Stimulated activated CD4-positive, alpha-beta T cell treated with anti-CD3 and anti-CD28 coated beads, Interleukin-2, amount 100 ng/mL, for 4 hours (primary cell): ENCODE measurements at regions not wholly inside any gene's neighbourhood (a gene's known extent, or its start where the extent isn't known, plus 50 kb on each side); places are given as distances from the start of the nearest gene placed in this dataset.

ENCODE experiments used
- DNase-seq: peaks from one replicate; pipeline ENCODE4 v3.0.0-alpha.2; 2020; ENCODE audit warnings: low read depth

DNA sequence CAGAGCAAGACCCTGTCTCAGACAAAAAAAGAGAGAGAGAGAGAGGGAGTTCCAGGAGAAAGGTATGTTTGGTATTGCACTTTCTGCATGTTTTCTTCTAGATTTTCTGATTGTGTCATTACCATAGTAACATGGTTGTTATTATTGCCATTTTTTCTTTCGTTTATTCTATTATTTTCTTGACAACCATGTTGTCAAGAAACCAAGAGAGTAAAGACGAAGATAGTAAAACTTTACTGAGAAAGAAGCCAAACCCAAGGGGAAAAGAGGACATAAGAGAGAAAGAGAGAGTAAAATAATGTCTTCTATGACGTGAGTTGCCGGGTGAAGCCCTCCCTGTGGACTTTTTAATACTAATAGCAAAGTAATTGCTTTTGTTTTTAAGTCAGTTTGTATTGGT is 1186.0 kb upstream of the SEL1L start:
- no peak for DNase-seq

DNA sequence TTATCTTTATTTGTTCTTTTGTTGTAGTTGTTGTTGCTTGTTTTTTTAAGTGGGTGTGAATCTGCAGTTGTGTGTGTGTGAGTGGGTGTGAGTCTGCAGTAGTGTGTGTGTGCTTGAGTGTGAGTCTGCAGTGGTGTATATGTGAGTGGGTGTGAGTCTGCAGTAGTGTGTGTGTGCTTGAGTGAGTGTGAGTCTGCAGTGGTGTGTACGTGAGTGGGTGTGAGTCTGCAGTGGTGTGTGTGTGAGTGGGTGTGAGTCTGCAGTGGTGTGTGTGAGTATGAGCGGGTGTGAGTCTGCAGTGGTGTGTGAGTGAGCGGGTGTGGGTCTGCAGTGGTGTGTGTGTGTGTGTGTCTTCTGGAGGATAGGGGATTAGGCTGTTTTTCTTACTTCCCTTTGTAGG is 1186.8 kb upstream of the SEL1L start:
- no peak for DNase-seq

DNA sequence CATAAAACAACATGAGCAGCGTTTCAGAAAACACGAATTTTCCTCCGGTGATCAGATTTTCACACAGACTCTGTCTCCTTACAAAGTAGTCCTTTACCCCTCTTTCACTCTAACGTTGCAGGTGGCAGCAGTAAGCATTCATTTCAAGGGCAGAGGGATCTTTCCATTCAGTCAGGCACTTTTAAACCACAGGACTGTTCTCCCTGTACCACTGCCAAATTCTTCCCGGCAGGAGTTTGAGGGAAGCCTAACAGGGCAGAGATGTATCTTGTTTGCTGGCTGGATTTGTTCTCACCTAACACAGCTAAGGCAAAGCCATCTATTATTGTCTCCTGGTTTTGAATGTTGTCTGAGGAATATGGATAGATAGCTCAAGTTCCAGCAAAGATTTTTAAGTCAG is 1187.3 kb upstream of the SEL1L start:
- DNase-seq, result no peak

GRCh38 chr14:82724316-82724715 is 1190.7 kb upstream of the SEL1L start:
- no peak for DNase-seq

GRCh38 chr14:82725213-82725612 is 1191.6 kb upstream of the SEL1L start:
- no peak for DNase-seq

DNA sequence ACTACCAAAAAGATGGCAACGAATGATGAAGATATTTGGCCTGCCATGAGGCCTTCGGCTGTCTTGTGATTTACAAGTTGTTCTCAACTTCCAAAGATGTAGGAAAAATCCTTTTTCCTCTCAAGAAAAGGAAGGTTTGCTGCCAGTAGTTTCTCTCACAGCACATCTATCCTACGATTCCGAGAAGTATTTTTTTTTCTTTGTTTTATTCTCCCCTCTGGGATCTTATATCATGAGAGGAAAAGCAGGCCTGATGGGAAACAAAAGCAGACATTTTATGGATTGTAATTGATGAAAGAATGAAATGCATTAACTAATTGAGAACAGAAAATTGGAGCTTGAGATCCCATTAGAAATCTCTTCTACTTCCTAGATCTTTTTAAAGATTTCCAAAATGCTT is 1197.9 kb upstream of the SEL1L start:
- no peak for DNase-seq

DNA sequence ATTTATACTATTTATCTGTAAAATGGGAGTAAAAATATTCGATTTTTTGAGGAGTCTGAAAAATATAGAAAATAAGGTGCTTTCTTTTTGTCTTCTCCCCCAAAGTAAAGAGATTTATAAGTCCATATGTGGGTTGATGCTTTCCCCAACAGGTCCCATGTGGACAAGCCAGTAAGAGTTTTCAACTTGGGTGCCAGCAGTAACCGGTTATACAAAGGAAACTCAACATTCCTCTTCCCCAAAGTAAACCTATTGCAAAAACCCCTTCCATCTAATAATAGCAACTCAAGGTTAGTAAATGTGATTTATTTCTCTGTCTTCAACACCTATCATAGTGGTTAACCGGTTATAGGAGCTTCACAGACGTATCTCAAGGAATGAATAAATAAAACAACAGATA is 1206.9 kb upstream of the SEL1L start:
- no peak for DNase-seq

GRCh38 chr14:82755476-82755875 is 1221.8 kb upstream of the SEL1L start:
- no peak for DNase-seq

GRCh38 chr14:82755923-82756322 is 1222.3 kb upstream of the SEL1L start:
- DNase-seq, result no peak

DNA sequence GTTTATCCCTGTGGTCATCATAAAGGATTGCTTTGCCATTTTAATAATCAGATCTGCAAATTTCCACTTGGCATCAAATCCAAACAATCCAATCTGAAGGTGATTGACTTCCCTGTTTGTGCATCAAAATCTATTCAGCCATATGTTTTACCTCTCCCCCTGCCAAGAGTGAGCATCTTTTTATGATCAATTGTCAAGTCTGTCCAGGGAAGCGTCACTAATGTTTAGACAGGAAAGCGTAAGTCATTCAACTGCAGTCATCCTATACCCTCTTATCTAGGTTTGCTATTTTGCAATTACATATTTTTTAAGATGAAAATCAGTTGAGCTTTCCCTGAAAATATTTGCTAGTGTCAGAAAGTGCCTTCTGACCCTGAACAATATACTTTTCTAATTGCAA is 1224.1 kb upstream of the SEL1L start:
- DNase-seq, result no peak

GRCh38 chr14:82759656-82760055 is 1226.0 kb upstream of the SEL1L start:
- no peak for DNase-seq

DNA sequence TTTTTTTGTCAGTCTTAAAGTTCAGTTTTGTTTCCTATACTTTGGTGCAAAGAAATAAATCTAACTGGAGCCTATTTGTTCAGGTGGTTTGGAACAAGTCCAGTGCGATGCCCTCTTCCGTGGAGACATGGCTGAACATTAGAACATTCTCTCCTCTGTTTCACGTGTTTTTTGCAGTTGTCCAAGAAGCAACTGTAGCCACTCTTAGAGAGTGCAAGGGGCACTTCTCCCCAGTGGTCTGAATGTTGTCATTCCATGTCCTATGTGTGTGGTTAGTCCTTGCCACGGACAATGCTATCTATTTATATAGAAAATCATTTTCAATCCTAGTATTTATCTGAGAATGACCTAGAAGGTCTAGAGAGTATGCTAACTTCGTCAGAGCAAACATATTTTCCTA is 1232.5 kb upstream of the SEL1L start:
- DNase-seq, result no peak

DNA sequence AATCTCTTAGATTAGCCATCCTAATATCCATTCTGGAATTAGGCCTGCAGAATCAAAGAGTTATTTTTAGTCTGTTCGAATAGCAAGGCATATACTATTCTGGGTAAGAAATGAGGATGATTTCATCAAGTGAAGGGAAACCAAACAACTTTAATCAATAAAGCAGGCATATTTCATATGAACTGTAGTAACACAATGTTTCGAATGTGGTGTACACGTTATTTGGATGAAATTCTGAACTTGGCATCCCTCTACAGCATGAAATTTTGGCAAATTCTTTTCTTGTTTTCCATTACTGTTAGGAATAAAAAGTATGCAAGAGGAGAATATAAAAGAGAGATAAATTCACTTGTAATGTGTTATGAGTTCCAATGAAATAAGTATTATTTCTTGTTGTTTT is 1233.3 kb upstream of the SEL1L start:
- no peak for DNase-seq

GRCh38 chr14:82776958-82777357 is 1243.3 kb upstream of the SEL1L start:
- DNase-seq, result no peak

GRCh38 chr14:82778008-82778590 is 1244.4 kb upstream of the SEL1L start:
- DNase-seq, result no peak

DNA sequence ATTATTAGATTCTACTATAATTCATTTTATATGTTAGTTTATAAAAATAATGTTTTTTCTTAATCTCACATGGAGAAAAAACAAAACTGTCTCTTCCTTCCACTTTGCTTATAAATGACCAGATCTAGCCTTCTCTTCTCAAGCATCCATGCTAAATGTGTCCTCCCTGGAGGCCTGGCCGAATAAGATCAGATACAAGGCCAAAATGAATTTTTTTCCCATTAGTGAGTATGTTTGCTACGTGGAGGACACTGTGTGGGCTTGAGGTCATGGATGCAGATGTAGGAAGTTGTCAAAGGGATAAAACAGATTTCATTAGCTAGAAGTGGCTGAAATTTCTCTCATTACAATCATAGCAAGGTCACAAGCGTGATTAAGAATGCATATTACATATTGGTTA is 1244.9 kb upstream of the SEL1L start:
- DNase-seq, result no peak

- no peak for DNase-seq
These were observed 1245.6 kb upstream of the SEL1L start for GRCh38 chr14:82779301-82779700.

DNA sequence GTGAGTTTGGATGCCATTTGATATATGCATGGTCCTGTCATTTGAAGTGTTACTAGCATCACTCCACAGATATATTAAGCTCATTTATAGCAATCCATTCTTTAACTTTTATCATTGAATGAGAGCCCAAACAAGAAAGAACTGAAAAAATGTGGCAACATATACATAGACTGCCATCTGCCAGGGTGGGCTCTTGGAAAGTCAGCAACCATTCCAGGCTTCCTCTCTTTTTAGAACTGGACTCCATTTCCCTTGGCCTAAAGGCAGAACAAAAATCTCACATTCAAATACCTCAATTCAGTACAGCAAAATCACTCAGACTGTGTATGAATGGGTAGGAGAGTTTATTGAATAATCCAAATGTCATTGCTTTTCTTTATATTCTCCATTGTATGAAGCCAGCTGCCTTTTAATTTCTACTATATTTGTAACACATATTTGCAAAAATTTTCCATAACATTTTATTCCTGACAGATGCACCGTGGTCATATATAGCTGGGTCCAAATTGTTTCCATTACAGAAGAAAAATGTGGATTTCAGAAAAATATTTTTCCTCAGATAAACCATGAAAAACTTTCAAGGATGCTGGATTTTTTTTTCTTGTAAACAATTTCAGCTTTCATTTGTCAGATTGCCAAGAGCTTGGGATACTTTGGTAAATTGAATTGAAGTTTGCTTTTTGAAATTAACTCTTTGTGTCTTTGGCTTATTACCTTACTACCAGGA is 1252.3 kb upstream of the SEL1L start:
- DNase-seq, result no peak

GRCh38 chr14:82786483-82786880 is 1252.8 kb upstream of the SEL1L start:
- no peak for DNase-seq

DNA sequence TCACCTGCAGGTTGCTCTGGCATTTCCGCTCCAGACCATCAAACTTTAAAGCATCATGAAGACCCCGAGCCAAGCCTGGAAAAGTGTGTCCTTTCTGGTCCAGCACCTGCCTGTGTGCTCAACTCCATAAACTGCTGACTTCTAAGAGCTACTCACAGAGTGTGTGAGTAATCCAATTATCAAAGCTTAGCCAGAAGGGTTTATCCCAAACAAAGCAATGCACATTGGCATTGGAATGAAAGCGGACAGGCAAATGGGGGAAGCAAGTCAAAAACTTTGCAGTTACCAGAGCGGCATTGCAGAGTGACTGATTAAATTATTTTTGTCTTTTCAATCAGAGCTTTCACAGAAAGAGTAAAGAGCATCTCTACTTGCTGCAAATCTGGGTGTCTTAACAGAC is 1262.4 kb upstream of the SEL1L start:
- DNase-seq, result no peak

DNA sequence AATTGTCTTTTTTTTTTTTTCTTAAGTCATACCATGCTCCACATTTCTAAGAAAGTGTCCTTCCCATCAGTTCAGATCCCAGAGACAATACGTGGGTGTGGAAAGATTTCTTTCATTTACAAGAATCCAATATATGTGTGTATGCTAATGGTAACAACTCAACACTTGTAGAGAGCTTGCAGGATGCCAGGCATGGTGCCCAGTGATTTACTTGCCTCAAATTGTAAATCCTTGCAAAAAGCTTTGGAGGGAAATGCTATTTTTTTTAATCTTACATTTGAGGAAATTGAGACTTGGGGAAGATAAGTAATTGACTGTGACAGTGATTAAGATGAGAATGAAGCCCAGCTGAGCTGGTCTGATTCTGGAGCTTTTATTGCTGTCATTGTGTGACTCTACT is 1264.6 kb upstream of the SEL1L start:
- no peak for DNase-seq

DNA sequence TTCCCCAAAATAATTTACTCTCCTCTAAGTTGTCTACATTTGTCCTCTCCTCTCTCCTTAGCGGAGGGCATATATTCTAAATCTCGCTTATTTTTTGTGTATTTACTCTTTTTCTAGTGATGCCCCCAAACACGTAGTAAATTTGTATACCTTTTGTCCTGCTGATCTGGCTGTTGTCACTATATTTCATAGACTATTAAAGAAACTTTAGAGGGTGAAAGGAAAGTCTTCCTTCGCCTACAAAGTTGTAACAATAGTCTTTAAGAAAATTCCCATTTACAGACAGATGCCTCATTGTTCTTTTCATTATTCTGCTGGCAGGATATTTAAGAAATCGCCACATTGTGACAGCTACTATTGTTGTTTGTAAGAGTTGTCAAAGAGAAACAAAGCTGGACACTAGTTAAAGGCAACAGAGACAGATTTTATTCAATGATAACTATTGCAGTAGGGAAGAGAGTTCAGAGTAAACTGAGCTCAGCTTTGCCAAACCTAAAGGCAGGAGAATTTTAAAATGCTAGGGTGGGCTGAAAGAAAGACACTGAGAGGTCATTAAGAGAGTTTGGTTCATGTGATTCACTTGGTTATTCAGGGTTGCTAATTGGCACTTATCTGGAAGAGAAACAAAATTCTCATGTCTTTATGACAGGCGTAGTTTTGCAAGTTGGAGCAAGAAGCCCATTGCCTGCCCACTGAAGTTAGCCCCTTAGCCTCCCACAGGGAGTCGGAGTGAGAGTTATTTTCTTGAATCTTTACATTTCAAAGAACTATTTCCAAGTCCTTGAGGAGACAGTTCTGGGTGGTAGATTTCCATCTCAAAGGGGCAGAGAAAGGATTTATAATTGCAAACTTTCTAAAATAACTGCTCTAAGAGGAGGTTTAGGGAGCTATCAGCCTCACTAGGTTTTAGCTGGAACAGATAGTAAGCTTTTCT is 1272.5 kb upstream of the SEL1L start:
- DNase-seq, result no peak

DNA sequence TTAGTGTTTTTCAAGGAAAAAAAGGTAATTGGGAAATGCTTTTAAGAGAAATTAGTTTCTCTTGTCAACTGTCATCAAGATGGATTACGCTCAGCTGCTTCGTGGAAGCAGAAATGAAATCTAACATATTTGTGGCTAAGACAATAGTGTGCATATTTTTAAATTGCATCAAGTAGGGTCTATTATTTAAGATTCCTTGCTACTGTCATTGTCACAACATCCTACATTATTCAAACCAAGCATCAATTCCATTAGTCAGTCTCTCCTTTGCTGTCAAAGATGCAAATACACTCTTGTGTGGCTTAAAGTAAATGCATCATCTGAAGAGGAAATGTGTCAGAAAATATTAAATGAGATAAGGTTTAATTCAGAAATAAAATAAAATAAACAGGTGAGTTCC is 1277.6 kb upstream of the SEL1L start:
- DNase-seq, result no peak
